ENCODE measurements at regions not wholly inside any gene's neighbourhood (a gene's known extent, or its start where the extent isn't known, plus 50 kb on each side); places are given as distances from the start of the nearest gene placed in this dataset.

DNA sequence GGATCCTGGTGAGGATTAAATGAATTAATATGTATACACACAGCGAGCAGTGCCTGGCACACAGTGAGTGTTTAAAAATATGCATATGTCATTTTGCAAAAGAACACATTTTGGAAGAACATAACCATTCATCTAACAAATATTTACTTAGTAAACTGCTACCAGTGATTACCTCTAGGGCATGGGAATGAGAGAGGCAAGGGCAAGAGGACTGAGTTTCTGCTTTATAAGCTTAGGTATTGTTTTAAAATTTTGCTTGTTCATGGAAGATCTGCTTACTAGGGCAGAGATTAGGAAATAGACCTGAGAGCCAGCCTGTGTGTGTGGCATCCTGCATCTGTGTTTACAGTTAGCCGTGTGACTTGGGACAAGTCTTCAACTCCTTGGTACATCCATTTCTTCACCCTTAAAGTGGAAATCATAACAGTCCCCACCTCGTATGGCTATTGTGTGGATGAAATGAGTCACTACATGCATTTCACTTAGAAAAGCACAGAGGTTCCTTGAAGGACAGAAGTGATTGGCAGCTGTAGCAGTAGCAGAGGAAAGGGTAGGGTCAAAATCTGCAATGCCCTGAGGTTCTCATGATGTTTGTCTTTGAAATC, 198.5 kb upstream of the FMN2 start:
- Histone ChIP-seq H3K4me1 (ENCODE audit: insufficient read depth, low read length) (no peaks in the 10 kb centered on the region), H3K27ac (ENCODE audit: low read depth, low read length) (no peak overlapping the region), H3K4me3 (ENCODE audit: low read length in 2 of 2) (no peak overlapping the region), H3K9me3 (ENCODE audit: control insufficient read depth in 1 of 2, low read length in 2 of 2) (no peaks in the 10 kb centered on the region), H3K27me3 (ENCODE audit: insufficient read depth, low read length) (no peaks in the 10 kb centered on the region), H3K36me3 (ENCODE audit: insufficient read depth, low read length) (no peaks in the 10 kb centered on the region)
- H3K9me3 Mint-ChIP-seq, result no peaks in the 10 kb centered on the region
- peaks cover 2 to 3% of the 10 kb centered on the region in 2 donors for H3K27me3 Mint-ChIP-seq
- POLR2A ChIA-PET (ENCODE audit: partially characterized antibody), result no interaction called here
- peak overlapping the region in 1 of 7 donors; percentile 37 for H3K27ac Mint-ChIP-seq
- H3K4me3 Mint-ChIP-seq, result no peak overlapping the region
- DNase-seq, result no peak
- CTCF ChIA-PET (ENCODE audit: partially characterized antibody), result no interaction called here
- intact Hi-C loops (cut with micrococcal nuclease), result no loop called here
- peaks cover 0 to 3% (median under 1%) of the 10 kb centered on the region in 4 donors for H3K4me1 Mint-ChIP-seq
- no peaks in the 10 kb centered on the region for H3K36me3 Mint-ChIP-seq

DNA sequence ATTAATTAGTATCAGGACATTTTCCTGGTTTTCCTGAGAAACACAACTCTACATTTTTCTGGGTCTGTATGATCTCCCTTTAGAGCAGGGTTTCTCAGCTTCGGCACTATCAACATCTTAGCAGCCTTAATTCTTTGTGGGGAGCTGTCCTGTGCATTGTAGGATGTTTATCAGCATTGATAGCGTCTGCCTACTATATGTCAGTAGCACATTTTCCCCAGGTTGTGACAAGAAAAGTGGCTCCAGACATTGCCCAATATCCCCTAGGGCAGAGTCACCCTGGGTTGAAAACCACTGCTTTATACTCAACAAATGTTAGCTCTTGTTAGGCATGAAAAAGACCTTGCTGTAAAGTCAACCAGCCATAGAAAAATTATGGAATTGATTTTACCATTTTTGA, 195.1 kb upstream of the FMN2 start:
- Mint-ChIP-seq H3K27ac (no peak overlapping the region), H3K9me3 (no peaks in the 10 kb centered on the region), H3K4me1 (peaks cover 0 to 3% (median under 1%) of the 10 kb centered on the region in 4 donors), H3K36me3 (no peaks in the 10 kb centered on the region), H3K27me3 (peaks cover 2 to 3% of the 10 kb centered on the region in 2 donors), H3K4me3 (no peak overlapping the region)
- DNase-seq, result no peak
- CTCF ChIA-PET (ENCODE audit: partially characterized antibody), result interaction anchor here (1.3 to 2.4 kb wide), 4 partner anchors 10 to 491 kb away, joined by 3 to 57 read pairs (median 15); no protein-coding TSS in a partner anchor
- H3K4me3 ChIP-seq (ENCODE audit: low read length in 2 of 2), result no peak overlapping the region
- no peaks in the 10 kb centered on the region for H3K9me3 ChIP-seq (ENCODE audit: control insufficient read depth in 1 of 2, low read length in 2 of 2)
- H3K27ac ChIP-seq (ENCODE audit: low read depth, low read length), result no peak overlapping the region
- POLR2A ChIA-PET (ENCODE audit: partially characterized antibody), result no interaction called here
- intact Hi-C loops (cut with micrococcal nuclease), result no loop called here
- H3K4me1 ChIP-seq (ENCODE audit: insufficient read depth, low read length), result no peaks in the 10 kb centered on the region
- no peaks in the 10 kb centered on the region for H3K27me3 ChIP-seq (ENCODE audit: insufficient read depth, low read length)
- no peaks in the 10 kb centered on the region for H3K36me3 ChIP-seq (ENCODE audit: insufficient read depth, low read length)

DNA sequence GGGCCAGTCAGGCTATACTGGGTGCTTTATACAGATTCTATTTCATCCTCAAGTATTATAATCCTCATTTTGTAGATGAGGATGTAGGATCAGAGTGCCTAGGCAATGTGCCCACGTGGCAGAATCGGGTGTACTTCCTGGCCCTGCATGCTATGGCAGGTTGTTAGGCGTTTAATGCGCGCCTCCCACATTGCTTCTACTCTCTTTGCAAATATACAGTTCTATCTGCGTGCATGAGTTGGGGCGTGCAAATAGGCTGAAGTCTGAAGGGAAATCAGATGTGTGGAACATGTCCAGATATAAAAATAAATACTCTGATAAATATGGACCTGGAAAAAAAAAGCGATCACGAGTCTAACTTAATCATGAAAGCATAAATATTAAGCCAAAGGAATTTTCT, 194.7 kb upstream of the FMN2 start:
- POLR2A ChIA-PET (ENCODE audit: partially characterized antibody), result interaction anchor here (0.7 kb wide), 1 partner anchor 27 kb away, joined by 3 read pairs; no protein-coding TSS in a partner anchor
- H3K4me3 Mint-ChIP-seq, result no peak overlapping the region
- no peaks in the 10 kb centered on the region for H3K36me3 Mint-ChIP-seq
- peaks cover 2 to 3% of the 10 kb centered on the region in 2 donors for H3K27me3 Mint-ChIP-seq
- H3K9me3 Mint-ChIP-seq, result no peaks in the 10 kb centered on the region
- no peak overlapping the region for H3K27ac Mint-ChIP-seq
- no peaks in the 10 kb centered on the region for H3K4me1 ChIP-seq (ENCODE audit: insufficient read depth, low read length)
- H3K27ac ChIP-seq (ENCODE audit: low read depth, low read length), result no peak overlapping the region
- H3K27me3 ChIP-seq (ENCODE audit: insufficient read depth, low read length), result no peaks in the 10 kb centered on the region
- H3K4me1 Mint-ChIP-seq, result peaks cover 0 to 3% (median under 1%) of the 10 kb centered on the region in 4 donors
- H3K4me3 ChIP-seq (ENCODE audit: low read length in 2 of 2), result no peak overlapping the region
- DNase-seq, result no peak
- no peaks in the 10 kb centered on the region for H3K9me3 ChIP-seq (ENCODE audit: control insufficient read depth in 1 of 2, low read length in 2 of 2)
- intact Hi-C loops (cut with micrococcal nuclease), result no loop called here
- CTCF ChIA-PET (ENCODE audit: partially characterized antibody), result interaction anchor here (1.0 to 2.4 kb wide), 10 partner anchors 10 to 494 kb away, joined by 3 to 57 read pairs (median 10); no protein-coding TSS in a partner anchor
- H3K36me3 ChIP-seq (ENCODE audit: insufficient read depth, low read length), result no peaks in the 10 kb centered on the region

DNA sequence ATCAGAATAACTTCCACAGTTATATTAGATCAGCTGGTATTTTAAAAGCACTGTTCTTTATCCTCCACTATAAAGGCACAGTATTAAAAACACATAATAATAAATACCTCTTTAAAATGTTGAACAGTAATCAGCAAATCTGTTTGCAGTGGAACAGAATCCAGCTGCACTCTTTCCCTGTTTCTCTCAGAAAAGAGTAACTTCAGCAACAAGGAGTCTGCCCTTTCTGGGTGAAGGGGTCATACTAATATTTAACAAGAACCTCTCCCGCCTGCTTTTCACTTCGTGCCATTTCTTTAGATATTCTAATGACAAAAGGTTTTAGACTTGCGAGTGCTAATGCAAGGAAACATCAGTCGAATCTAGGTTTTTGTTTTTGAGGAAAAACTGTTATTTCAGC, 194.2 kb upstream of the FMN2 start:
- no peak overlapping the region for H3K4me3 Mint-ChIP-seq
- H3K27ac Mint-ChIP-seq, result no peak overlapping the region
- H3K36me3 Mint-ChIP-seq, result no peaks in the 10 kb centered on the region
- no peaks in the 10 kb centered on the region for H3K27me3 ChIP-seq (ENCODE audit: insufficient read depth, low read length)
- DNase-seq, result no peak
- no peaks in the 10 kb centered on the region for H3K9me3 ChIP-seq (ENCODE audit: control insufficient read depth in 1 of 2, low read length in 2 of 2)
- H3K27me3 Mint-ChIP-seq, result peaks cover 2 to 3% of the 10 kb centered on the region in 2 donors
- no peaks in the 10 kb centered on the region for H3K9me3 Mint-ChIP-seq
- CTCF ChIA-PET (ENCODE audit: partially characterized antibody), result interaction anchor here (0.6 to 2.4 kb wide), 32 partner anchors 10 to 1658 kb away, joined by 3 to 57 read pairs (median 4); no protein-coding TSS in a partner anchor
- H3K4me1 Mint-ChIP-seq, result peaks cover 0 to 3% (median under 1%) of the 10 kb centered on the region in 4 donors
- intact Hi-C loops (cut with micrococcal nuclease), result no loop called here
- H3K36me3 ChIP-seq (ENCODE audit: insufficient read depth, low read length), result no peaks in the 10 kb centered on the region
- no peak overlapping the region for H3K4me3 ChIP-seq (ENCODE audit: low read length in 2 of 2)
- POLR2A ChIA-PET (ENCODE audit: partially characterized antibody), result interaction anchor here (0.7 kb wide), 1 partner anchor 27 kb away, joined by 3 read pairs; no protein-coding TSS in a partner anchor
- no peaks in the 10 kb centered on the region for H3K4me1 ChIP-seq (ENCODE audit: insufficient read depth, low read length)
- H3K27ac ChIP-seq (ENCODE audit: low read depth, low read length), result no peak overlapping the region

DNA sequence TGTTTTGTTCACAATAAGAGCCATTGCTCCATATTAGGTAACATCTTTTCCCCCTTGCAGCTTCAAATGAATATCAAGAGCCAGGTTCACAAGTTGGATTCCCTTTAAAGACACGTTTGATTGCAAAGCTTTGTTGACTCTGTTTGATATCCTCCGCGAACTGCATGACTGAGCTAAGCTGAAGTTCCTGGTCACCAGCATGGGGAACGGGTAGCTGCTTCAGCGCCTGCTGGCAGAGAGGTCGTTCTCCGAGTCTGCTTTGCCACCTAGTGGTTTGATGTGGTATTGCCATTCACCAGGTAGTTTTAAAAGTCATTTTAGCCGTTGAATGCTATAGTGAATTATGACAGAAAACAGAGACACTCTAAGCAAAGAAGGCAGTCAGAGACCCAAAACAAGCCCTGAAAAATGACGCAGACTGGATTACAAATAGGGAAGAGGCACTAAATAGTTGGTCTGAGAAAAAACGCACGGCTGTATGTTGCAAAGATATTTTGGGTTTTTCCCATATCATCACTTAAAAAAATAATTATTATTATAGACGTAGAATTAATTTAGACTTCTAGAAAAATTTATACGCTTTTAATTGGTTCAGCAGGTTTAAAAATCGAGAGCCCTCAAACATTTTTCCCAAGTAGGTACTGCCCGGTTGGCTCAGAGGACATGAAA, 193.5 kb upstream of the FMN2 start:
- ChIA-PET CTCF (ENCODE audit: partially characterized antibody) (interaction anchor here (0.6 to 2.4 kb wide), 31 partner anchors 9 to 1658 kb away, joined by 3 to 57 read pairs (median 4); no protein-coding TSS in a partner anchor), POLR2A (ENCODE audit: partially characterized antibody) (no interaction called here)
- Histone ChIP-seq H3K27me3 (ENCODE audit: insufficient read depth, low read length) (no peaks in the 10 kb centered on the region), H3K27ac (ENCODE audit: low read depth, low read length) (no peak overlapping the region), H3K4me3 (ENCODE audit: low read length in 2 of 2) (no peak overlapping the region), H3K9me3 (ENCODE audit: control insufficient read depth in 1 of 2, low read length in 2 of 2) (no peaks in the 10 kb centered on the region), H3K36me3 (ENCODE audit: insufficient read depth, low read length) (no peaks in the 10 kb centered on the region), H3K4me1 (ENCODE audit: insufficient read depth, low read length) (no peaks in the 10 kb centered on the region)
- intact Hi-C loops (cut with micrococcal nuclease), result loop anchor here (1.0 kb wide), 2 partner anchors 179 to 311 kb away; no protein-coding TSS in a partner anchor
- peak overlapping the region in 1 of 8 donors; percentile 1 for H3K4me3 Mint-ChIP-seq
- peaks cover 2 to 3% of the 10 kb centered on the region in 2 donors for H3K27me3 Mint-ChIP-seq
- no peak overlapping the region for H3K27ac Mint-ChIP-seq
- no peaks in the 10 kb centered on the region for H3K9me3 Mint-ChIP-seq
- peak; percentile 50 to 71 (median 67) for DNase-seq
- H3K36me3 Mint-ChIP-seq, result no peaks in the 10 kb centered on the region
- peaks cover 0 to 3% (median under 1%) of the 10 kb centered on the region in 4 donors for H3K4me1 Mint-ChIP-seq

DNA sequence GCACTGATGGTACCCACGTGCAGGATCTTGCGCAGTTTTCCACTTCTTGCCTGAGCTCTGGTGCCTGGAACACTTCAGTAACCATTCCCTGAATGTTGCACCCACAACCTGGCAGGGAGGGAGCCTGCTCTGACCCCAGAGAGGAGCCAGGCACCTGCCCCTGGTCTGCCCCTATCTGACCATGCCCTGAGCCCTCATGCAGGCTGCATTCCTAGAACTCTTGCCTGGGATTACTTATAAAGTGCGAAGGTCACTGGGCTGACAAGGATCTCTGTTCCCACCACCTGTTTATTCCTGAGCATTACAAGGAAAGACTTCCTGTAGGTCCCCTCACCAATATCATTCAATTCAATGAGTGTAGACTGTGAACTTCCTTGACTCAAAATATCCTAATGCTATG, 191.9 kb upstream of the FMN2 start:
- DNase-seq, result no peak
- no peaks in the 10 kb centered on the region for H3K27me3 ChIP-seq (ENCODE audit: insufficient read depth, low read length)
- H3K9me3 ChIP-seq (ENCODE audit: control insufficient read depth in 1 of 2, low read length in 2 of 2), result no peaks in the 10 kb centered on the region
- intact Hi-C loops (cut with micrococcal nuclease), result no loop called here
- ChIA-PET CTCF (ENCODE audit: partially characterized antibody) (interaction anchor here (0.9 kb wide), 1 partner anchor 313 kb away, joined by 4 read pairs; no protein-coding TSS in a partner anchor), POLR2A (ENCODE audit: partially characterized antibody) (no interaction called here)
- no peaks in the 10 kb centered on the region for H3K36me3 ChIP-seq (ENCODE audit: insufficient read depth, low read length)
- no peaks in the 10 kb centered on the region for H3K9me3 Mint-ChIP-seq
- H3K4me3 ChIP-seq (ENCODE audit: low read length in 2 of 2), result no peak overlapping the region
- H3K36me3 Mint-ChIP-seq, result no peaks in the 10 kb centered on the region
- peaks cover 1 to 2% of the 10 kb centered on the region in 2 donors for H3K27me3 Mint-ChIP-seq
- H3K4me1 ChIP-seq (ENCODE audit: insufficient read depth, low read length), result no peaks in the 10 kb centered on the region
- peaks cover 0 to 3% (median under 1%) of the 10 kb centered on the region in 4 donors for H3K4me1 Mint-ChIP-seq
- no peak overlapping the region for H3K27ac ChIP-seq (ENCODE audit: low read depth, low read length)
- no peak overlapping the region for H3K4me3 Mint-ChIP-seq
- no peak overlapping the region for H3K27ac Mint-ChIP-seq

DNA sequence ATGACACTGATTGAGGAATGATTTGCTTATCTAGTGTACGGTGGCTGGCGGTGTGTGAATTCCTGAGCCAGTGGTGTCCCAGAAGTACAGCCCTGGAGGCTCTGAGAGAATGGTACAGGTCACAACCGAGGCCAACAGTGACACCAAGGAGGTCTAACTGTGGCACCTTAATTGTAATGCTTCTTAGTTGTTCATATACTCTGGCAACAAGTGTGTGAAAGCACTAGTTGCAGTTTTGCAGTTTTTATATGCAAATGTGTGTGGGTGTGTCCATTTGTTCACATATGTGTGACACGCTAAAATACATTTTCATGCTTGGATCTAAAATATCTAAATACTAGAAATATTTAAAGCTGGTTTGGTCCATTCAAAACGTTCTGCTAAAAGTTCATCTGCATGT, 185.3 kb upstream of the FMN2 start:
- no peaks in the 10 kb centered on the region for H3K9me3 Mint-ChIP-seq
- Histone ChIP-seq H3K36me3 (ENCODE audit: insufficient read depth, low read length) (no peaks in the 10 kb centered on the region), H3K27me3 (ENCODE audit: insufficient read depth, low read length) (no peaks in the 10 kb centered on the region), H3K4me3 (ENCODE audit: low read length in 2 of 2) (no peak overlapping the region), H3K27ac (ENCODE audit: low read depth, low read length) (no peak overlapping the region), H3K4me1 (ENCODE audit: insufficient read depth, low read length) (no peaks in the 10 kb centered on the region), H3K9me3 (ENCODE audit: control insufficient read depth in 1 of 2, low read length in 2 of 2) (no peaks in the 10 kb centered on the region)
- H3K36me3 Mint-ChIP-seq, result no peaks in the 10 kb centered on the region
- H3K27ac Mint-ChIP-seq, result no peak overlapping the region
- CTCF ChIA-PET (ENCODE audit: partially characterized antibody), result interaction anchor here (1.4 kb wide), 1 partner anchor 9 kb away, joined by 9 read pairs; no protein-coding TSS in a partner anchor
- POLR2A ChIA-PET (ENCODE audit: partially characterized antibody), result no interaction called here
- DNase-seq, result no peak
- no peaks in the 10 kb centered on the region for H3K27me3 Mint-ChIP-seq
- no peaks in the 10 kb centered on the region for H3K4me1 Mint-ChIP-seq
- intact Hi-C loops (cut with micrococcal nuclease), result no loop called here
- H3K4me3 Mint-ChIP-seq, result no peak overlapping the region

All from CD4-positive, alpha-beta memory T cell (primary cell).